DOHH2 (cell line): ENCODE measurements at regions not wholly inside any gene's neighbourhood (a gene's known extent, or its start where the extent isn't known, plus 50 kb on each side); places are given as distances from the start of the nearest gene placed in this dataset.
A peak's percentile ranks its signal among the peaks of the same experiment; 100 is the strongest.

Experiments
- H3F3A ChIP-seq: fragments of 200-600 bp; sonication (generic), shearing (Covaris generic); 2 replicates; pipeline ENCODE4 v1.6.0; 2016; ENCODE audit warnings: antibody characterized with exemption, mild to moderate bottlenecking; ENCODE audit not compliant: control insufficient read depth, insufficient read depth
- H3K27ac ChIP-seq: fragments of 200-600 bp; sonication (generic); 2 replicates; pipeline ENCODE4 v1.5.1; 2014; ENCODE audit warnings: low read depth, mild to moderate bottlenecking, low read length, moderate library complexity
- H3K27me3 ChIP-seq: fragments of 200-600 bp; sonication (generic); 2 replicates; pipeline ENCODE4 v1.6.1; 2014; ENCODE audit warnings: mild to moderate bottlenecking, low read length, mixed read lengths; ENCODE audit not compliant: control insufficient read depth
- H3K36me3 ChIP-seq: fragments of 200-600 bp; sonication (generic); 2 replicates; pipeline ENCODE4 v1.6.1; 2014; ENCODE audit warnings: mild to moderate bottlenecking, low read length, moderate library complexity, mixed read lengths; ENCODE audit not compliant: control insufficient read depth
- H3K4me1 ChIP-seq: fragments of 200-600 bp; sonication (generic); 2 replicates; pipeline ENCODE4 v1.6.1; 2014; ENCODE audit warnings: mild to moderate bottlenecking, low read length, mixed read lengths; ENCODE audit not compliant: control insufficient read depth
- H3K4me2 ChIP-seq: fragments of 200-600 bp; sonication (generic); 2 replicates; pipeline ENCODE4 v1.6.0; 2014; ENCODE audit warnings: mild to moderate bottlenecking, low read length, moderate library complexity
- H3K4me3 ChIP-seq: fragments of 200-600 bp; sonication (generic); 2 replicates; pipeline ENCODE4 v1.5.1; 2014; ENCODE audit warnings: mild to moderate bottlenecking, low read length, mixed read lengths
- H3K79me2 ChIP-seq: fragments of 200-600 bp; sonication (generic); 2 replicates; pipeline ENCODE4 v1.6.1; 2014; ENCODE audit warnings: mild to moderate bottlenecking, low read length, mixed read lengths; ENCODE audit not compliant: control insufficient read depth
- H3K9me2 ChIP-seq: fragments of 200-600 bp; sonication (generic); replicated peaks from 2 replicates; pipeline ENCODE4 v1.6.1; 2014; ENCODE audit warnings: mild to moderate bottlenecking, low read length, mixed read lengths; ENCODE audit not compliant: control insufficient read depth
- H3K9me3 ChIP-seq: fragments of 200-600 bp; sonication (generic); 2 replicates; pipeline ENCODE4 v1.6.1; 2014; ENCODE audit warnings: antibody characterized with exemption, low read length, mixed read lengths; ENCODE audit not compliant: control insufficient read depth, insufficient read depth
- H4K20me1 ChIP-seq: fragments of 200-600 bp; sonication (generic); 2 replicates; pipeline ENCODE4 v1.6.0; 2014; ENCODE audit warnings: low read depth, mild to moderate bottlenecking, antibody characterized with exemption, low read length, moderate library complexity; ENCODE audit not compliant: control insufficient read depth, insufficient read depth
- CTCF ChIP-seq: fragments of 200-600 bp; sonication (generic); IDR thresholded peaks from one replicate; pipeline ENCODE4 v1.5.1; 2014; ENCODE audit warnings: antibody characterized with exemption, mild to moderate bottlenecking, low read depth, low read length; ENCODE audit not compliant: poor library complexity, severe bottlenecking
- EZH2phosphoT487 ChIP-seq: fragments of 200-600 bp; sonication (generic); IDR thresholded peaks from 2 replicates; pipeline ENCODE4 v1.6.1; 2017; ENCODE audit warnings: borderline replicate concordance, mild to moderate bottlenecking, antibody characterized with exemption, low read length, moderate library complexity, mixed read lengths

- Histone ChIP-seq H3K27me3 (no peaks in the 10 kb centered on the region), H3K4me3 (no peak overlapping the region), H3K9me3 (peaks cover 5% of the 10 kb centered on the region), H3K36me3 (no peaks in the 10 kb centered on the region), H3K4me2 (no peak overlapping the region), H3K9me2 (no peaks in the 10 kb centered on the region), H3F3A (no peaks in the 10 kb centered on the region), H3K27ac (no peak overlapping the region), H3K79me2 (no peaks in the 10 kb centered on the region), H4K20me1 (no peaks in the 10 kb centered on the region), H3K4me1 (no peaks in the 10 kb centered on the region)
- TF ChIP-seq CTCF, result no peak
Observed at GRCh38 chr7:46784732-46785131, 797.2 kb downstream of the TNS3 start.

- Histone ChIP-seq H3K9me2 (no peaks in the 10 kb centered on the region), H3K36me3 (no peaks in the 10 kb centered on the region), H3K9me3 (peaks cover 7% of the 10 kb centered on the region), H3K4me2 (no peak overlapping the region), H3F3A (no peaks in the 10 kb centered on the region), H3K27ac (no peak overlapping the region), H3K4me1 (no peaks in the 10 kb centered on the region), H3K79me2 (no peaks in the 10 kb centered on the region), H3K4me3 (no peak overlapping the region), H3K27me3 (no peaks in the 10 kb centered on the region), H4K20me1 (no peaks in the 10 kb centered on the region)
- TF ChIP-seq EZH2phosphoT487 (no peak), CTCF (no peak)
Observed at GRCh38 chr7:46781901-46782439, 799.9 kb downstream of the TNS3 start.

GRCh38 chr7:46776790-46777189 is 805.1 kb downstream of the TNS3 start:
- TF ChIP-seq CTCF (peak; percentile 72), EZH2phosphoT487 (no peak)
- no peaks in the 10 kb centered on the region for H3K9me2 ChIP-seq
- H3K4me3 ChIP-seq, result no peak overlapping the region
- no peak overlapping the region for H3K4me2 ChIP-seq
- peaks cover 5% of the 10 kb centered on the region for H3K9me3 ChIP-seq
- no peaks in the 10 kb centered on the region for H3K27me3 ChIP-seq
- H3K4me1 ChIP-seq, result no peaks in the 10 kb centered on the region
- H3K27ac ChIP-seq, result no peak overlapping the region
- H3F3A ChIP-seq, result no peaks in the 10 kb centered on the region
- no peaks in the 10 kb centered on the region for H4K20me1 ChIP-seq
- no peaks in the 10 kb centered on the region for H3K79me2 ChIP-seq
- no peaks in the 10 kb centered on the region for H3K36me3 ChIP-seq

- Histone ChIP-seq H3K27ac (no peak overlapping the region), H3K36me3 (no peaks in the 10 kb centered on the region), H3K9me3 (peaks cover 2% of the 10 kb centered on the region; the same call in 1 of the 2 replicates), H3K4me1 (no peaks in the 10 kb centered on the region), H3K4me3 (no peak overlapping the region), H3K9me2 (no peaks in the 10 kb centered on the region), H3K4me2 (no peak overlapping the region), H3K27me3 (no peaks in the 10 kb centered on the region), H3F3A (no peaks in the 10 kb centered on the region), H3K79me2 (no peaks in the 10 kb centered on the region), H4K20me1 (no peaks in the 10 kb centered on the region)
- TF ChIP-seq CTCF, result no peak
- no peak for TF ChIP-seq EZH2phosphoT487
Observed at GRCh38 chr7:46775776-46776175, 806.1 kb downstream of the TNS3 start.
